Tibial nerve (tissue), 4 donors: ENCODE measurements at regions not wholly inside any gene's neighbourhood (a gene's known extent, or its start where the extent isn't known, plus 50 kb on each side); places are given as distances from the start of the nearest gene placed in this dataset.

Experiments
- EP300 ChIP-seq, 2 donors: sonication (generic); formaldehyde crosslinking; IDR thresholded peaks; one replicate each; pipeline ENCODE4 v1.6.1; 2017; ENCODE audit warnings: antibody characterized with exemption in 2 of 2, mild to moderate bottlenecking in 1 of 2
- POLR2A ChIP-seq, 2 donors: fragments of 450-650 bp; IDR thresholded peaks; one replicate each; pipeline ENCODE4 v1.6.1; 2017; ENCODE audit warnings: antibody characterized with exemption in 2 of 2, mild to moderate bottlenecking in 2 of 2, moderate library complexity in 2 of 2
- TF ChIP-seq, protein P1 (sequence below), 5 experiments: fragments of 200-600 bp in 3 of 5; fragments of 450-650 bp in 2 of 5; sonication (generic) in 3 of 5; IDR thresholded peaks; one replicate each; pipeline ENCODE4 v1.5.1; 2016 to 2019; ENCODE audit warnings: antibody characterized with exemption in 5 of 5, mild to moderate bottlenecking in 3 of 5, moderate library complexity in 2 of 5

DNA sequence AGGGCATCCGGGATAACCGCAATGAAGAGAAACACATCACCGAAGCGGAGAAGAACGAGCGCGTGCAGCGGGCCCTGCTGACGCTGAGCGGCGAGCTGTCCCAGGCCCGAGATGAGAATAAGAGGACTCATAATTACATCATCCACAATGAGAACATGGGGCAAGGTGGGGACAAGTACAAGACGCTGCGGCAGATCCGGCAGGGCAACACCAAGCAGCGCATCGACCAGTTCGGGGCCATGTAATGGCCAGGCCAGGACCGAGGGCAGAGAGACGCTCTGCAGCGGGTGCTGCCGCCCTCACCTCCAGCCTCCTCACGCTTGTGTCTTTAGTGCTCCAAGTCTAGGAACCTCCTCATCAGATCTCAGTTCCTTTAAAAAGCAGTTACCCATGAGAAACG, 863.7 kb upstream of the ALCAM start:
- TF ChIP-seq, protein P1, sequence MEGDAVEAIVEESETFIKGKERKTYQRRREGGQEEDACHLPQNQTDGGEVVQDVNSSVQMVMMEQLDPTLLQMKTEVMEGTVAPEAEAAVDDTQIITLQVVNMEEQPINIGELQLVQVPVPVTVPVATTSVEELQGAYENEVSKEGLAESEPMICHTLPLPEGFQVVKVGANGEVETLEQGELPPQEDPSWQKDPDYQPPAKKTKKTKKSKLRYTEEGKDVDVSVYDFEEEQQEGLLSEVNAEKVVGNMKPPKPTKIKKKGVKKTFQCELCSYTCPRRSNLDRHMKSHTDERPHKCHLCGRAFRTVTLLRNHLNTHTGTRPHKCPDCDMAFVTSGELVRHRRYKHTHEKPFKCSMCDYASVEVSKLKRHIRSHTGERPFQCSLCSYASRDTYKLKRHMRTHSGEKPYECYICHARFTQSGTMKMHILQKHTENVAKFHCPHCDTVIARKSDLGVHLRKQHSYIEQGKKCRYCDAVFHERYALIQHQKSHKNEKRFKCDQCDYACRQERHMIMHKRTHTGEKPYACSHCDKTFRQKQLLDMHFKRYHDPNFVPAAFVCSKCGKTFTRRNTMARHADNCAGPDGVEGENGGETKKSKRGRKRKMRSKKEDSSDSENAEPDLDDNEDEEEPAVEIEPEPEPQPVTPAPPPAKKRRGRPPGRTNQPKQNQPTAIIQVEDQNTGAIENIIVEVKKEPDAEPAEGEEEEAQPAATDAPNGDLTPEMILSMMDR (IDR thresholded peaks at IDR 0.05) = no peak
- no peak for TF ChIP-seq POLR2A (IDR thresholded peaks at IDR 0.05)
- TF ChIP-seq EP300 (IDR thresholded peaks at IDR 0.05) = no peak
